ENCODE measurements at regions not wholly inside any gene's neighbourhood (a gene's known extent, or its start where the extent isn't known, plus 50 kb on each side); places are given as distances from the start of the nearest gene placed in this dataset.

DNA sequence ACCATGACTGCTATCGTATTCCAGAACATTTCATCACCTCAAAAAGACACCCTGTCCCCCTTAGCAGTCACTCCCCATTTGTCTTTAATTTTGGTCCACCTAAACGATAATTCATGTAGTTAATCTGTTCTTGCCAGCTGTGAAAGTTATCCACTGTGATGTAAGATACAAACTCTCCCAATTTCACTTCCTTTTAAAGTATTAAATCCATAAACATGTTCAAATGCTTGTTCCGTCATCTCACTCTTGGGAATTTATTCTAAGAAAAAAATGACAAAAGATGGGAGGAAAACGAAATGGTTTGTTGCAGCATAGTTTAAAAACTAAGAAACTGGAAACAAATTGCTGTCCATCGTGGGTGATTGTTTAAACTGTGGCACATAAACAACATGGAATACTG, 53.7 kb upstream of the IRF2 start:
- DNase-seq: no peak

DNA sequence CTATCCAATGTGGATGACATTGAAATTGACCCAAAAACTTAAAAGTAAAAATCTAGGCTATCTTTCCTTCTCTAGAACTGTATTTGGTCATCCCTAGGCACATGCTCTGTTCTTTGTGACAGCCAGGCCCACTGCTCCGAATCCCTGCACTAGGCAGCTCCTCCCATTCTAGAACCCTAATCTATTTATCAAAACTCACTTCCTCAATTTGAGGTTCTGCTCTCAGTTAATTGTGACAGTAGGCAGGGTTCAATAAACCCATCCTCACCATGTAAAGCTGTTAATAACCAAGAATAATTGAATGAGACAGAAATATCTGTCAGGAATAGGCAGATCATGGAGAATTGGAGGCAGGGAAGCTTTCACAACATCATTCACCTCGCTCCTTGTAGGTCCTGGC, 51.9 kb upstream of the IRF2 start:
- DNase-seq: no peak
